ENCODE measurements at regions not wholly inside any gene's neighbourhood (a gene's known extent, or its start where the extent isn't known, plus 50 kb on each side); places are given as distances from the start of the nearest gene placed in this dataset.

DNA sequence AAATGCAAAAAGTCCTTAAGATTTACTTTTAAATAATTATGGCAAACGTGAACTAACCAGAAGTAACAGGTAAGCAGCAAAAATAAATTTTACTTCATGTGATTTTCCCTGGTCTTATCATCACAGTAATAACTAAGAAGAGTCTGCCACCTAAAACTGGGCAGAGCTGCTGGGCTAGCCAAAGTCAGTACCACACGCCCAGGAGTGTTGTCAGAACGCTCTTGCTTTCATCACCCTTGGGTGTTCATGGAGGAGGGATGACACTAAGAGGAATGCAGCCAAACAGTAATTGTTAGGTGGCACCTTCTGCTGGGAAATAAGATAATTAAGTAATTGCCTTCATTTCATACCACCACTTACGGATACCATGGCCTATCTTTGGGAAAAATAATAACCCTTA, 92.0 kb upstream of the NEUROD1 start:
- Histone ChIP-seq H3K27me3 (ENCODE audit: control insufficient read depth in 2 of 2, insufficient read depth in 2 of 2, low read length in 2 of 2) (no peaks in the 10 kb centered on the region), H3K36me3 (ENCODE audit: control insufficient read depth, insufficient read depth, low read length) (no peaks in the 10 kb centered on the region), H3K79me2 (ENCODE audit: control insufficient read depth, insufficient read depth, low read length) (no peaks in the 10 kb centered on the region), H3K9me3 (replicated peaks; ENCODE audit: control insufficient read depth, insufficient read depth, low read depth, low read length) (no peaks in the 10 kb centered on the region), H3K27ac (ENCODE audit: extremely low read depth, low read depth, low read length) (no peak overlapping the region), H3K4me1 (replicated peaks in 1 of 2; ENCODE audit: control insufficient read depth in 2 of 2, insufficient read depth in 2 of 2, low read length in 2 of 2) (no peaks in the 10 kb centered on the region), H4K20me1 (replicated peaks; ENCODE audit: control insufficient read depth, insufficient read depth, low read length) (no peaks in the 10 kb centered on the region), H3K9me1 (ENCODE audit: control insufficient read depth, insufficient read depth, low read length) (no peaks in the 10 kb centered on the region), H2AFZ (ENCODE audit: low read depth, low read length) (no peak overlapping the region), H3K4me2 (ENCODE audit: insufficient read depth, low read length) (no peak overlapping the region), H3K4me3 (no peak overlapping the region), H3K9ac (ENCODE audit: insufficient read depth in 1 of 2, low read depth in 2 of 2, low read length in 2 of 2) (no peak overlapping the region)
- 6% methylated on average over 4 of the region's 4 CpGs for WGBS (ENCODE audit: insufficient coverage, low coverage, missing lambda C conversion rate)
- no TSS peak for BruUV-seq (replicated peaks)
- intact Hi-C loops (cut with micrococcal nuclease) (no loop called here), in situ Hi-C loops (cut with MboI) (no loop called here)
- CTCF ChIA-PET (ENCODE audit: low intra/inter-chr PET ratio) = no interaction called here
- FAIRE-seq (no peak), DNase-seq (ENCODE audit: extremely low read depth in 1 of 4, low spot score in 3 of 4) (no peak), ATAC-seq (no peak)
- POLR2A ChIA-PET = no interaction called here
- TF ChIP-seq, protein P1, sequence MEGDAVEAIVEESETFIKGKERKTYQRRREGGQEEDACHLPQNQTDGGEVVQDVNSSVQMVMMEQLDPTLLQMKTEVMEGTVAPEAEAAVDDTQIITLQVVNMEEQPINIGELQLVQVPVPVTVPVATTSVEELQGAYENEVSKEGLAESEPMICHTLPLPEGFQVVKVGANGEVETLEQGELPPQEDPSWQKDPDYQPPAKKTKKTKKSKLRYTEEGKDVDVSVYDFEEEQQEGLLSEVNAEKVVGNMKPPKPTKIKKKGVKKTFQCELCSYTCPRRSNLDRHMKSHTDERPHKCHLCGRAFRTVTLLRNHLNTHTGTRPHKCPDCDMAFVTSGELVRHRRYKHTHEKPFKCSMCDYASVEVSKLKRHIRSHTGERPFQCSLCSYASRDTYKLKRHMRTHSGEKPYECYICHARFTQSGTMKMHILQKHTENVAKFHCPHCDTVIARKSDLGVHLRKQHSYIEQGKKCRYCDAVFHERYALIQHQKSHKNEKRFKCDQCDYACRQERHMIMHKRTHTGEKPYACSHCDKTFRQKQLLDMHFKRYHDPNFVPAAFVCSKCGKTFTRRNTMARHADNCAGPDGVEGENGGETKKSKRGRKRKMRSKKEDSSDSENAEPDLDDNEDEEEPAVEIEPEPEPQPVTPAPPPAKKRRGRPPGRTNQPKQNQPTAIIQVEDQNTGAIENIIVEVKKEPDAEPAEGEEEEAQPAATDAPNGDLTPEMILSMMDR (IDR thresholded peaks at IDR 0.05 in 2 of 3, conservative IDR thresholded peaks at IDR 0.05 in 1 of 3; ENCODE audit: insufficient read depth in 2 of 3, low read depth in 1 of 3, low read length in 3 of 3) = no peak
- TF ChIP-seq TAF1 (IDR thresholded peaks at IDR 0.05; ENCODE audit: control insufficient read depth, extremely low read depth, insufficient read depth, low read length, severe bottlenecking) (no peak), XRCC3 (IDR thresholded peaks at IDR 0.05) (no peak), NELFE (IDR thresholded peaks at IDR 0.05; ENCODE audit: insufficient read depth, insufficient read length) (no peak), PYGO2 (tag; IDR thresholded peaks at IDR 0.05) (no peak)
- TF ChIP-seq, protein P2, sequence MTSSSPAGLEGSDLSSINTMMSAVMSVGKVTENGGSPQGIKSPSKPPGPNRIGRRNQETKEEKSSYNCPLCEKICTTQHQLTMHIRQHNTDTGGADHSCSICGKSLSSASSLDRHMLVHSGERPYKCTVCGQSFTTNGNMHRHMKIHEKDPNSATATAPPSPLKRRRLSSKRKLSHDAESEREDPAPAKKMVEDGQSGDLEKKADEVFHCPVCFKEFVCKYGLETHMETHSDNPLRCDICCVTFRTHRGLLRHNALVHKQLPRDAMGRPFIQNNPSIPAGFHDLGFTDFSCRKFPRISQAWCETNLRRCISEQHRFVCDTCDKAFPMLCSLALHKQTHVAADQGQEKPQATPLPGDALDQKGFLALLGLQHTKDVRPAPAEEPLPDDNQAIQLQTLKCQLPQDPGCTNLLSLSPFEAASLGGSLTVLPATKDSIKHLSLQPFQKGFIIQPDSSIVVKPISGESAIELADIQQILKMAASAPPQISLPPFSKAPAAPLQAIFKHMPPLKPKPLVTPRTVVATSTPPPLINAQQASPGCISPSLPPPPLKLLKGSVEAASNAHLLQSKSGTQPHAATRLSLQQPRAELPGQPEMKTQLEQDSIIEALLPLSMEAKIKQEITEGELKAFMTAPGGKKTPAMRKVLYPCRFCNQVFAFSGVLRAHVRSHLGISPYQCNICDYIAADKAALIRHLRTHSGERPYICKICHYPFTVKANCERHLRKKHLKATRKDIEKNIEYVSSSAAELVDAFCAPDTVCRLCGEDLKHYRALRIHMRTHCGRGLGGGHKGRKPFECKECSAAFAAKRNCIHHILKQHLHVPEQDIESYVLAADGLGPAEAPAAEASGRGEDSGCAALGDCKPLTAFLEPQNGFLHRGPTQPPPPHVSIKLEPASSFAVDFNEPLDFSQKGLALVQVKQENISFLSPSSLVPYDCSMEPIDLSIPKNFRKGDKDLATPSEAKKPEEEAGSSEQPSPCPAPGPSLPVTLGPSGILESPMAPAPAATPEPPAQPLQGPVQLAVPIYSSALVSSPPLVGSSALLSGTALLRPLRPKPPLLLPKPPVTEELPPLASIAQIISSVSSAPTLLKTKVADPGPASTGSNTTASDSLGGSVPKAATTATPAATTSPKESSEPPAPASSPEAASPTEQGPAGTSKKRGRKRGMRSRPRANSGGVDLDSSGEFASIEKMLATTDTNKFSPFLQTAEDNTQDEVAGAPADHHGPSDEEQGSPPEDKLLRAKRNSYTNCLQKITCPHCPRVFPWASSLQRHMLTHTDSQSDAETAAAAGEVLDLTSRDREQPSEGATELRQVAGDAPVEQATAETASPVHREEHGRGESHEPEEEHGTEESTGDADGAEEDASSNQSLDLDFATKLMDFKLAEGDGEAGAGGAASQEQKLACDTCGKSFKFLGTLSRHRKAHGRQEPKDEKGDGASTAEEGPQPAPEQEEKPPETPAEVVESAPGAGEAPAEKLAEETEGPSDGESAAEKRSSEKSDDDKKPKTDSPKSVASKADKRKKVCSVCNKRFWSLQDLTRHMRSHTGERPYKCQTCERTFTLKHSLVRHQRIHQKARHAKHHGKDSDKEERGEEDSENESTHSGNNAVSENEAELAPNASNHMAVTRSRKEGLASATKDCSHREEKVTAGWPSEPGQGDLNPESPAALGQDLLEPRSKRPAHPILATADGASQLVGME (CRISPR knock-in tag; IDR thresholded peaks at IDR 0.05) = no peak
